K562 (cell line): ENCODE measurements at regions not wholly inside any gene's neighbourhood (a gene's known extent, or its start where the extent isn't known, plus 50 kb on each side); places are given as distances from the start of the nearest gene placed in this dataset.

Experiments
- BHLHE40 ChIP-seq: IDR thresholded peaks from 2 replicates; pipeline ENCODE4 v1.6.1; 2011; ENCODE audit warnings: low read length, improper control_type of control experiment
- CTCF ChIP-seq, 3 experiments: IDR thresholded peaks in 2 of 3; conservative IDR thresholded peaks in 1 of 3; 2 replicates each; pipeline ENCODE4 v1.5.1; 2011 to 2012; ENCODE audit warnings: low read length in 3 of 3, mild to moderate bottlenecking in 3 of 3, control low read depth in 2 of 3, improper control_type of control experiment in 1 of 3, inconsistent platforms in 1 of 3, low read depth in 1 of 3, mixed read lengths in 1 of 3, moderate library complexity in 1 of 3; ENCODE audit not compliant: insufficient read depth in 2 of 3
- FOXK1 ChIP-seq: sonication (generic); formaldehyde crosslinking; IDR thresholded peaks from 2 replicates; pipeline ENCODE4 v1.8.0; 2022; ENCODE audit warnings: missing genetic modification reagents, mild to moderate bottlenecking, borderline replicate concordance
- JUN ChIP-seq, 2 experiments: sonication (generic) in 1 of 2; formaldehyde crosslinking in 1 of 2; IDR thresholded peaks; 2 replicates each; pipeline versions ENCODE4 v1.6.1 to v1.8.0; 2012 to 2022; ENCODE audit warnings: borderline replicate concordance in 2 of 2, mild to moderate bottlenecking in 2 of 2, improper control_type of control experiment in 1 of 2, low read depth in 1 of 2, low read length in 1 of 2, missing genetic modification reagents in 1 of 2
- PTTG1 ChIP-seq: fragments of 450-650 bp; IDR thresholded peaks from 2 replicates; pipeline ENCODE4 v1.6.1; 2016; ENCODE audit warnings: low read depth, mild to moderate bottlenecking, missing genetic modification characterization, missing compliant biosample characterization
- TFAM ChIP-seq: fragments of 250-450 bp; sonication (Bioruptor Pico); conservative IDR thresholded peaks from 2 replicates; pipeline ENCODE4 v1.5.0; 2021; ENCODE audit warnings: mild to moderate bottlenecking, moderate library complexity
- ZNF408 ChIP-seq: fragments of 250-450 bp; sonication (Bioruptor Pico); IDR thresholded peaks from 2 replicates; pipeline ENCODE4 v1.4.0; 2020; ENCODE audit warnings: low read depth, mild to moderate bottlenecking, moderate library complexity

GRCh38 chr15:96209285-96209735 lies 121.2 kb upstream of the NR2F2 start:
- no peak for TF ChIP-seq PTTG1 (tag)
- no peak for TF ChIP-seq BHLHE40
- TF ChIP-seq FOXK1 (CRISPR knock-in tag), result no peak
- TF ChIP-seq JUN (IDR thresholded peaks at IDR 0.05; ENCODE audit: borderline replicate concordance, low read depth, low read length), result no peak
- TF ChIP-seq JUN (CRISPR knock-in tag; IDR thresholded peaks at IDR 0.05; ENCODE audit: borderline replicate concordance), result no peak
- TF ChIP-seq CTCF (IDR thresholded peaks at IDR 0.05 in 2 of 3, conservative IDR thresholded peaks at IDR 0.05 in 1 of 3; ENCODE audit: insufficient read depth in 2 of 3, low read depth in 1 of 3, low read length in 3 of 3), result no peak
- no peak for TF ChIP-seq TFAM
- TF ChIP-seq ZNF408 (CRISPR knock-in tag), result no peak
